HEK293 (cell line): ENCODE measurements at regions not wholly inside any gene's neighbourhood (a gene's known extent, or its start where the extent isn't known, plus 50 kb on each side); places are given as distances from the start of the nearest gene placed in this dataset.

ENCODE experiments used
- CTCF ChIA-PET: fragments of 350-600 bp; formaldehyde crosslinking; extraction: SDS; loops from one replicate; lab custom pipeline; 2021; ENCODE audit warnings: antibody characterized with exemption; lab: Yijun Ruan, JAX
- POLR2A ChIA-PET: fragments of 300-600 bp; formaldehyde crosslinking; extraction: SDS; loops from one replicate; lab custom pipeline; 2020; ENCODE audit warnings: antibody characterized with exemption, inconsistent platforms; lab: Yijun Ruan, JAX
- H3K27ac ChIP-seq: fragments of 200-500 bp; sonication (Bioruptor generic); 2 replicates; pipeline ENCODE4 v1.5.1; 2014; ENCODE audit warnings: low read depth, low read length, control low read depth, inconsistent platforms; ENCODE audit errors: extremely low read depth
- H3K36me3 ChIP-seq, 2 experiments: fragments of 200-500 bp in 1 of 2; sonication (Bioruptor generic) in 1 of 2; 1 replicate in 1 of 2; 2 replicates in 1 of 2; pipeline ENCODE4 v1.5.1; 2014 to 2017; ENCODE audit warnings: inconsistent platforms in 2 of 2, low read length in 2 of 2; ENCODE audit not compliant: control insufficient read depth in 2 of 2, insufficient read depth in 1 of 2
- H3K4me1 ChIP-seq: fragments of 200-500 bp; sonication (Bioruptor generic); 2 replicates; pipeline ENCODE4 v1.5.1; 2014; ENCODE audit warnings: mild to moderate bottlenecking, low read length, inconsistent platforms; ENCODE audit not compliant: control insufficient read depth, insufficient read depth
- H3K4me3 ChIP-seq: 2 replicates; pipeline ENCODE4 v1.5.1; 2011; ENCODE audit warnings: low read depth, mild to moderate bottlenecking, control low read depth, low read length, moderate library complexity
- H3K9me3 ChIP-seq: fragments of 200-500 bp; sonication (Bioruptor generic); 2 replicates; pipeline ENCODE4 v1.5.1; 2014; ENCODE audit warnings: low read depth, low read length, inconsistent platforms; ENCODE audit not compliant: control insufficient read depth, insufficient read depth
- CTCF ChIP-seq: fragments of 450-650 bp; formaldehyde crosslinking; IDR thresholded peaks from 2 replicates; pipeline ENCODE4 v1.5.1; 2016; ENCODE audit warnings: missing biosample characterization, missing genetic modification characterization
- MZF1 ChIP-seq: fragments of 450-650 bp; formaldehyde crosslinking; IDR thresholded peaks from 2 replicates; pipeline ENCODE4 v1.5.1; 2017; ENCODE audit warnings: missing biosample characterization, missing genetic modification characterization, borderline replicate concordance
- OSR2 ChIP-seq: fragments of 450-650 bp; formaldehyde crosslinking; IDR thresholded peaks from 2 replicates; pipeline ENCODE4 v1.5.1; 2016; ENCODE audit warnings: missing biosample characterization, missing genetic modification characterization
- SCRT1 ChIP-seq: fragments of 450-650 bp; formaldehyde crosslinking; IDR thresholded peaks from 2 replicates; pipeline ENCODE4 v1.5.1; 2016; ENCODE audit warnings: missing biosample characterization, missing genetic modification characterization, borderline replicate concordance
- ZBTB1 ChIP-seq: fragments of 450-650 bp; formaldehyde crosslinking; IDR thresholded peaks from 2 replicates; pipeline ENCODE4 v1.5.1; 2016; ENCODE audit warnings: missing biosample characterization, missing genetic modification characterization
- ZBTB17 ChIP-seq: fragments of 450-650 bp; formaldehyde crosslinking; IDR thresholded peaks from 2 replicates; pipeline ENCODE4 v1.5.1; 2016; ENCODE audit warnings: missing biosample characterization, missing genetic modification characterization
- ZFP37 ChIP-seq: fragments of 450-650 bp; formaldehyde crosslinking; IDR thresholded peaks from 2 replicates; pipeline ENCODE4 v1.5.1; 2016; ENCODE audit warnings: missing biosample characterization, missing genetic modification characterization
- ZNF121 ChIP-seq: fragments of 450-650 bp; formaldehyde crosslinking; IDR thresholded peaks from 2 replicates; pipeline ENCODE4 v1.5.1; 2016; ENCODE audit warnings: missing biosample characterization, missing genetic modification characterization
- ZNF140 ChIP-seq: fragments of 450-650 bp; formaldehyde crosslinking; IDR thresholded peaks from 2 replicates; pipeline ENCODE4 v1.5.1; 2016; ENCODE audit warnings: missing biosample characterization, missing genetic modification characterization
- ZNF19 ChIP-seq: fragments of 450-650 bp; formaldehyde crosslinking; IDR thresholded peaks from 2 replicates; pipeline ENCODE4; 2016; ENCODE audit warnings: missing biosample characterization, missing genetic modification characterization, low read depth
- ZNF266 ChIP-seq: fragments of 450-650 bp; formaldehyde crosslinking; IDR thresholded peaks from 2 replicates; pipeline ENCODE4 v1.5.1; 2016; ENCODE audit warnings: missing biosample characterization, missing genetic modification characterization, low read depth
- ZNF514 ChIP-seq: fragments of 450-650 bp; formaldehyde crosslinking; IDR thresholded peaks from 2 replicates; pipeline ENCODE4 v1.5.1; 2016; ENCODE audit warnings: missing biosample characterization, missing genetic modification characterization
- ZNF544 ChIP-seq: fragments of 450-650 bp; formaldehyde crosslinking; IDR thresholded peaks from 2 replicates; pipeline ENCODE4 v1.5.0; 2017; ENCODE audit warnings: missing biosample characterization, missing genetic modification characterization
- ZNF580 ChIP-seq: fragments of 450-650 bp; formaldehyde crosslinking; IDR thresholded peaks from 2 replicates; pipeline ENCODE4 v1.5.1; 2016; ENCODE audit warnings: missing biosample characterization, missing genetic modification characterization
- ZNF623 ChIP-seq: fragments of 450-650 bp; formaldehyde crosslinking; IDR thresholded peaks from 2 replicates; pipeline ENCODE4 v1.5.1; 2016; ENCODE audit warnings: missing biosample characterization, missing genetic modification characterization
- ZNF660 ChIP-seq: fragments of 450-650 bp; IDR thresholded peaks from 2 replicates; pipeline ENCODE4 v1.5.1; 2018; ENCODE audit warnings: missing biosample characterization, mild to moderate bottlenecking, missing genetic modification characterization
- ZNF791 ChIP-seq: fragments of 450-650 bp; formaldehyde crosslinking; IDR thresholded peaks from 2 replicates; pipeline ENCODE4 v1.5.1; 2016; ENCODE audit warnings: missing biosample characterization, missing genetic modification characterization
- ZXDB ChIP-seq: fragments of 450-650 bp; formaldehyde crosslinking; IDR thresholded peaks from 2 replicates; pipeline ENCODE4 v1.5.1; 2016; ENCODE audit warnings: missing biosample characterization, missing genetic modification characterization
- TF ChIP-seq, protein P1 (sequence below): fragments of 450-650 bp; formaldehyde crosslinking; IDR thresholded peaks from 2 replicates; pipeline ENCODE4 v1.5.1; 2016; ENCODE audit warnings: missing biosample characterization, missing genetic modification characterization
- TF ChIP-seq, protein P2 (sequence below): fragments of 450-650 bp; formaldehyde crosslinking; IDR thresholded peaks from 2 replicates; pipeline ENCODE4 v1.5.1; 2016; ENCODE audit warnings: missing biosample characterization, missing genetic modification characterization
- TF ChIP-seq, protein P3 (sequence below): fragments of 450-650 bp; formaldehyde crosslinking; IDR thresholded peaks from 2 replicates; pipeline ENCODE4 v1.5.1; 2016; ENCODE audit warnings: missing biosample characterization, missing genetic modification characterization

DNA sequence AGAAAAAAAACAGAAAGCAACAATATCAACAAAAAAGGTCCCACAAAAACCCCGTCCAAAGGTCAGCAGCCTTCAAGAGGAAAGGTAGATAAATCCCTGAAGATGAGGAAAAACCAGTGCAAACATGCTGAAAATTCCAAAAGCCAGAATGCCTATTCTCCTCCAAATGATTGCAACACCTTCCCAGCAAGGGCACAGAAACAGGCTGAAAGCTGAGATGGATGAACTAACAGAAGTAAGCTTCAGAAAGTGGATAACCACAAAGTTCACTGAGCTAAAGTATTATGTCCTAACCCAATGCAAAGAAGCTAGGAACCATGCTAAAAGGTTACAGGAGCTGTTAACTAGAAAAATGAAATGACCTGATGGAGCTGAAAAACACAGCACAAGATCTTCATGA is 226.4 kb upstream of the DSEL start (continued):
- TF ChIP-seq ZNF121 (tag by site-specific recombination) (no peak), ZNF580 (tag by site-specific recombination) (no peak), MZF1 (tag by site-specific recombination) (no peak), CTCF (tag by site-specific recombination) (no peak), ZNF791 (tag by site-specific recombination) (no peak)
- TF ChIP-seq, protein P1, sequence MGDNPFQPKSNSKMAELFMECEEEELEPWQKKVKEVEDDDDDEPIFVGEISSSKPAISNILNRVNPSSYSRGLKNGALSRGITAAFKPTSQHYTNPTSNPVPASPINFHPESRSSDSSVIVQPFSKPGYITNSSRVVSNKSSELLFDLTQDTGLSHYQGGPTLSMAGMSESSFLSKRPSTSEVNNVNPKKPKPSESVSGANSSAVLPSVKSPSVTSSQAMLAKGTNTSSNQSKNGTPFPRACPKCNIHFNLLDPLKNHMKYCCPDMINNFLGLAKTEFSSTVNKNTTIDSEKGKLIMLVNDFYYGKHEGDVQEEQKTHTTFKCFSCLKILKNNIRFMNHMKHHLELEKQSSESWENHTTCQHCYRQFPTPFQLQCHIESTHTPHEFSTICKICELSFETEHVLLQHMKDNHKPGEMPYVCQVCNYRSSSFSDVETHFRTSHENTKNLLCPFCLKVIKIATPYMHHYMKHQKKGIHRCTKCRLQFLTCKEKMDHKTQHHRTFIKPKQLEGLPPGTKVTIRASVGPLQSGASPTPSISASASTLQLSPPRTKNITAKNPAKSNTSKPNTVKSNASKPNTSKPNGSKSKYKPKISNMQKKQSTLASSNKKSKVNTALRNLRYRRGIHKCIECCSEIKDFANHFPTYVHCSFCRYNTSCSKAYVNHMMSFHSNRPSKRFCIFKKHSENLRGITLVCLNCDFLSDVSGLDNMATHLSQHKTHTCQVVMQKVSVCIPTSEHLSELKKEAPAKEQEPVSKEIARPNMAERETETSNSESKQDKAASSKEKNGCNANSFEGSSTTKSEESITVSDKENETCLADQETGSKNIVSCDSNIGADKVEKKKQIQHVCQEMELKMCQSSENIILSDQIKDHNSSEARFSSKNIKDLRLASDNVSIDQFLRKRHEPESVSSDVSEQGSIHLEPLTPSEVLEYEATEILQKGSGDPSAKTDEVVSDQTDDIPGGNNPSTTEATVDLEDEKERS (tag by site-specific recombination) = no peak
- TF ChIP-seq, all 188 proteins: peak for 0

GRCh38 chr18:67742525-67742924 is 226.0 kb upstream of the DSEL start:
- TF ChIP-seq ZXDB (tag by site-specific recombination) = no peak
- TF ChIP-seq ZBTB17 (tag by site-specific recombination) = no peak
- no peak for TF ChIP-seq OSR2 (tag by site-specific recombination)
- TF ChIP-seq ZNF544 (tag by site-specific recombination) = no peak
- no peak for TF ChIP-seq SCRT1
- TF ChIP-seq, protein P2, sequence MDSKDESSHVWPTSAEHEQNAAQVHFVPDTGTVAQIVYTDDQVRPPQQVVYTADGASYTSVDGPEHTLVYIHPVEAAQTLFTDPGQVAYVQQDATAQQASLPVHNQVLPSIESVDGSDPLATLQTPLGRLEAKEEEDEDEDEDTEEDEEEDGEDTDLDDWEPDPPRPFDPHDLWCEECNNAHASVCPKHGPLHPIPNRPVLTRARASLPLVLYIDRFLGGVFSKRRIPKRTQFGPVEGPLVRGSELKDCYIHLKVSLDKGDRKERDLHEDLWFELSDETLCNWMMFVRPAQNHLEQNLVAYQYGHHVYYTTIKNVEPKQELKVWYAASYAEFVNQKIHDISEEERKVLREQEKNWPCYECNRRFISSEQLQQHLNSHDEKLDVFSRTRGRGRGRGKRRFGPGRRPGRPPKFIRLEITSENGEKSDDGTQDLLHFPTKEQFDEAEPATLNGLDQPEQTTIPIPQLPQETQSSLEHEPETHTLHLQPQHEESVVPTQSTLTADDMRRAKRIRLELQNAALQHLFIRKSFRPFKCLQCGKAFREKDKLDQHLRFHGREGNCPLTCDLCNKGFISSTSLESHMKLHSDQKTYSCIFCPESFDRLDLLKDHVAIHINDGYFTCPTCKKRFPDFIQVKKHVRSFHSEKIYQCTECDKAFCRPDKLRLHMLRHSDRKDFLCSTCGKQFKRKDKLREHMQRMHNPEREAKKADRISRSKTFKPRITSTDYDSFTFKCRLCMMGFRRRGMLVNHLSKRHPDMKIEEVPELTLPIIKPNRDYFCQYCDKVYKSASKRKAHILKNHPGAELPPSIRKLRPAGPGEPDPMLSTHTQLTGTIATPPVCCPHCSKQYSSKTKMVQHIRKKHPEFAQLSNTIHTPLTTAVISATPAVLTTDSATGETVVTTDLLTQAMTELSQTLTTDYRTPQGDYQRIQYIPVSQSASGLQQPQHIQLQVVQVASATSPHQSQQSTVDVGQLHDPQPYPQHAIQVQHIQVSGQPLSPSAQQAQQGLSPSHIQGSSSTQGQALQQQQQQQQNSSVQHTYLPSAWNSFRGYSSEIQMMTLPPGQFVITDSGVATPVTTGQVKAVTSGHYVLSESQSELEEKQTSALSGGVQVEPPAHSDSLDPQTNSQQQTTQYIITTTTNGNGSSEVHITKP (tag by site-specific recombination) = no peak
- TF ChIP-seq ZNF19 (tag by site-specific recombination) = no peak
- no peak for TF ChIP-seq ZNF266 (tag by site-specific recombination)
- TF ChIP-seq ZNF623 = no peak
- TF ChIP-seq, protein P3, sequence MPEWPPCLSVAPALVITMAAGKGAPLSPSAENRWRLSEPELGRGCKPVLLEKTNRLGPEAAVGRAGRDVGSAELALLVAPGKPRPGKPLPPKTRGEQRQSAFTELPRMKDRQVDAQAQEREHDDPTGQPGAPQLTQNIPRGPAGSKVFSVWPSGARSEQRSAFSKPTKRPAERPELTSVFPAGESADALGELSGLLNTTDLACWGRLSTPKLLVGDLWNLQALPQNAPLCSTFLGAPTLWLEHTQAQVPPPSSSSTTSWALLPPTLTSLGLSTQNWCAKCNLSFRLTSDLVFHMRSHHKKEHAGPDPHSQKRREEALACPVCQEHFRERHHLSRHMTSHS (tag by site-specific recombination) = no peak
- TF ChIP-seq ZNF514 (tag by site-specific recombination) = no peak
- TF ChIP-seq ZFP37 (tag by site-specific recombination) = no peak
- no peak for TF ChIP-seq ZBTB1
- TF ChIP-seq ZNF140 (tag by site-specific recombination) = no peak
- no peak for TF ChIP-seq ZNF660 (tag by site-specific recombination)
- H3K4me1 ChIP-seq = no peaks in the 10 kb centered on the region
- H3K27ac ChIP-seq = no peak overlapping the region
- no peak overlapping the region for H3K4me3 ChIP-seq
- CTCF ChIA-PET = no interaction called here
- no peaks in the 10 kb centered on the region; the same call in 1 of the 2 replicates for H3K9me3 ChIP-seq
- H3K36me3 ChIP-seq = no peaks in the 10 kb centered on the region
- POLR2A ChIA-PET = no interaction called here
